ENCODE measurements at regions not wholly inside any gene's neighbourhood (a gene's known extent, or its start where the extent isn't known, plus 50 kb on each side); places are given as distances from the start of the nearest gene placed in this dataset.
"Not testable (repeated sequence)": the region's sequence is repeated elsewhere in the genome, so short reads cannot be mapped to it uniquely, and the experiment has no call there.

DNA sequence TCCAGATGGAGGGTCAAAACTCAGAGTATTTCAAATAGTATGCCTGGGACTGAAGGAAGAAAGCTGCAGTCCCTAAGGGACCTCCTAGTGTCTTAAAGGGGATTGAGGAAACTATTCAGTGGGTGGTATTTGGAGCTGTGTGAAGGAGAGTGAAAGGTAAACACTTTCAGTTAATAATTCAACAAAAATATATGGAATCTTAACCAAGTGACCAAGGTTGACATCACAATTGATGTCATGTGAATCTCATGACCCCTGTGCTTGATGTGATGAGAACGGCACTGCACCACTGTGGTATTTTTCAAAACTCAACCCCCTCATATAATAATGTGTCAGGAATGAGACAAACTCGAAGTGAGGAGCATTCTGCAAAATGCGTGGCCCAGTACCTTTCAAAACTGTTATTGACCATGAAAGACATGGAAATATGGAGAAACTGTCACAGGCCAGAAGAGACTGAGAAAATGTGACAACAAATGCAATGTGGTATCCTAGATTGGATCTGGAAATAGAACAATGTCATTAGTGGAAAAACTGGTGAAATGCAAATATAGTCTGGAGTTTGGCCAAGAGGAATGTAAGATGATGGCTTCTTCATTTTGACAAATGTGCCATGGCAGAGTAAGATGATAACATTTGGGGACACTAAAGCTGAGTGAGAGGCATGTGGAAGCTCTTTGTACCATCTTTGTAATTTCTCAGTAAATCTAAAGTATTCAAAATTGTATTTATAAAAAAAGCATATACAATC lies 553.9 kb downstream of the RFC3 start:
- DNase-seq (ENCODE audit: extremely low read depth, low read depth) = no peak
- no peak overlapping the region for H3K4me3 ChIP-seq (replicated peaks; ENCODE audit: low read depth, low read length)
- TF ChIP-seq, protein P1, sequence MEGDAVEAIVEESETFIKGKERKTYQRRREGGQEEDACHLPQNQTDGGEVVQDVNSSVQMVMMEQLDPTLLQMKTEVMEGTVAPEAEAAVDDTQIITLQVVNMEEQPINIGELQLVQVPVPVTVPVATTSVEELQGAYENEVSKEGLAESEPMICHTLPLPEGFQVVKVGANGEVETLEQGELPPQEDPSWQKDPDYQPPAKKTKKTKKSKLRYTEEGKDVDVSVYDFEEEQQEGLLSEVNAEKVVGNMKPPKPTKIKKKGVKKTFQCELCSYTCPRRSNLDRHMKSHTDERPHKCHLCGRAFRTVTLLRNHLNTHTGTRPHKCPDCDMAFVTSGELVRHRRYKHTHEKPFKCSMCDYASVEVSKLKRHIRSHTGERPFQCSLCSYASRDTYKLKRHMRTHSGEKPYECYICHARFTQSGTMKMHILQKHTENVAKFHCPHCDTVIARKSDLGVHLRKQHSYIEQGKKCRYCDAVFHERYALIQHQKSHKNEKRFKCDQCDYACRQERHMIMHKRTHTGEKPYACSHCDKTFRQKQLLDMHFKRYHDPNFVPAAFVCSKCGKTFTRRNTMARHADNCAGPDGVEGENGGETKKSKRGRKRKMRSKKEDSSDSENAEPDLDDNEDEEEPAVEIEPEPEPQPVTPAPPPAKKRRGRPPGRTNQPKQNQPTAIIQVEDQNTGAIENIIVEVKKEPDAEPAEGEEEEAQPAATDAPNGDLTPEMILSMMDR (IDR thresholded peaks at IDR 0.05; ENCODE audit: low read depth, low read length, missing control alignments) = no peak

- TF ChIP-seq, protein P1 (IDR thresholded peaks at IDR 0.05; ENCODE audit: low read depth, low read length, missing control alignments) = no peak
- H3K4me3 ChIP-seq (replicated peaks; ENCODE audit: low read depth, low read length) = no peak overlapping the region
- no peak for DNase-seq (ENCODE audit: extremely low read depth, low read depth)
Measured at GRCh38 chr13:34372581-34372980, 554.6 kb downstream of the RFC3 start.

DNA sequence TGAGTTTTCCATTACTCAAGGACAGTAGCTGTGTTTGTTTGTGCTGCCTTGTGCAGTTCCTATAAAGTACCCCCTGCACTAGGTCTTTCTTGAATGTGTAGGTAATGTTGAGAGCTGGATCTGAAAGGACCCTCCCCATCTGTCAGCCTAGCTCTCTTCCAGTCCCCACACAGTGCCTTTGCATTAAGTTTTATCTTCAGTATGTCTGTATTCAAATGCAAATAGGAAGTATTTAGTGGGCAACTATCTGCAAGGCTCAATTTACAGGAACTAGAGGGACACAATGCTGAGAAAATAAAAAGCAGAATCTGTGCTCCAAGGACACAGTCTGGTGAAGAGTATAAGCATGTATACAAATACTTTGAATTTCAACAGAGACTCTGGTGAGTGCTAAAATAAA lies 558.5 kb downstream of the RFC3 start:
- no peak for DNase-seq (ENCODE audit: extremely low read depth, low read depth)
- H3K4me3 ChIP-seq (replicated peaks; ENCODE audit: low read depth, low read length) = no peak overlapping the region
- TF ChIP-seq, protein P1 (IDR thresholded peaks at IDR 0.05; ENCODE audit: low read depth, low read length, missing control alignments) = no peak

DNA sequence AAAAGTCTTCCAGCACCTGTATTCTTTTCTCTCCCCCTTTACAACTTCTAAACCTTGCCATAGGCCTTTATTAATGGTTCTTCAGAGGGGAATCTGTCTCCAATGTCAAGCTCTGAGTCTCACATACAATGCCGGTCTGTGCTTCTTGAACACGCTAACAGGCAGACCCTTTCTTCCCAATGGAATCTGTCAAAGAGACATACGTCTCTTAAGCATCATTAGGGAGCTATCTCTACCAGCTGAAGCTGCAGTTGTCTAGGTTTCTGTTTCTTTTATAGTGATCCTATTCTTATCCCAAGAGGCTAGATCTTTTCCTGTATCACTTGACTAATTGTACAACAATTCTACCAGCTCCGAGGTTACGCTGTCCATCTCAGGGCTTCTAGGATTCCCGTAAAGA lies 560.8 kb upstream of the NBEA start:
- TF ChIP-seq, protein P1 (IDR thresholded peaks at IDR 0.05; ENCODE audit: low read depth, low read length, missing control alignments) = no peak
- DNase-seq (ENCODE audit: extremely low read depth, low read depth) = no peak
- H3K4me3 ChIP-seq (replicated peaks; ENCODE audit: low read depth, low read length) = no peak overlapping the region

GRCh38 chr13:34383728-34384127 lies 558.3 kb upstream of the NBEA start:
- DNase-seq (ENCODE audit: extremely low read depth, low read depth) = no peak
- no peak overlapping the region for H3K4me3 ChIP-seq (replicated peaks; ENCODE audit: low read depth, low read length)
- TF ChIP-seq, protein P1 (IDR thresholded peaks at IDR 0.05; ENCODE audit: low read depth, low read length, missing control alignments) = no peak

GRCh38 chr13:34386229-34386628 lies 555.8 kb upstream of the NBEA start:
- not testable (repeated sequence) for DNase-seq (ENCODE audit: extremely low read depth, low read depth); H3K4me3 ChIP-seq (replicated peaks; ENCODE audit: low read depth, low read length)

DNA sequence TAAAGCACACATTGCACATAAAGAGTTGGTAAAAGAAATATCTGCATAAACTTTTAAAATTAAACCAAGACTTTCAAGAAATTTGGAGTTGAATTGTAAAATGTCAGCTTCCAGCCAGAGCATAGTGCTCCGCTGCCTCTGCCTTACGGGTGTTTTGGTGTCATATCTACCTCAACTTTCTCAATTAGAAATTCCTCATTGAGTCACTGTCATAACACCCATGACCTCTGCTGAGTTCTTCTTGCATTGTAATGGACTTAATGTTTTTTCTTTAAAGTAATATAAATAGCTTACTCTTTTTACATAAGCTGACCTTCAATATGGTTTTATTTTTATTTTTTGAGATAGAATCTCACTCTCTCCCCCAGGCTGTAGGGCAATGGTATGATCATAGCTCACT lies 551.0 kb upstream of the NBEA start:
- no peak overlapping the region for H3K4me3 ChIP-seq (replicated peaks; ENCODE audit: low read depth, low read length)
- TF ChIP-seq, protein P1 (IDR thresholded peaks at IDR 0.05; ENCODE audit: low read depth, low read length, missing control alignments) = no peak
- peak; percentile 39 for DNase-seq (ENCODE audit: extremely low read depth, low read depth)
